DMS79 treated with DMSO at 0.1 percent for 48 hours (cell line): ENCODE measurements at regions not wholly inside any gene's neighbourhood (a gene's known extent, or its start where the extent isn't known, plus 50 kb on each side); places are given as distances from the start of the nearest gene placed in this dataset.
A peak's percentile ranks its signal among the peaks of the same experiment; 100 is the strongest.
"Not testable (repeated sequence)": the region's sequence is repeated elsewhere in the genome, so short reads cannot be mapped to it uniquely, and the experiment has no call there.

Source experiments
- DNase-seq: peaks from one replicate; lab custom pipeline; 2025; lab: John Stamatoyannopoulos, UW

- DNase-seq = no peak
Observed at GRCh38 chr2:236994361-236994760, 91.3 kb upstream of the COPS8 start.

GRCh38 chr2:236997069-236997715, 88.5 kb upstream of the COPS8 start:
- DNase-seq = peak; percentile 78

- peak; percentile 82 for DNase-seq
Observed at GRCh38 chr2:236998236-236998635, 87.5 kb upstream of the COPS8 start.

- DNase-seq = peak; percentile 48
Observed at GRCh38 chr2:236998758-236999157, 86.9 kb upstream of the COPS8 start.

GRCh38 chr2:237000481-237000880, 85.2 kb upstream of the COPS8 start:
- DNase-seq = no peak

DNA sequence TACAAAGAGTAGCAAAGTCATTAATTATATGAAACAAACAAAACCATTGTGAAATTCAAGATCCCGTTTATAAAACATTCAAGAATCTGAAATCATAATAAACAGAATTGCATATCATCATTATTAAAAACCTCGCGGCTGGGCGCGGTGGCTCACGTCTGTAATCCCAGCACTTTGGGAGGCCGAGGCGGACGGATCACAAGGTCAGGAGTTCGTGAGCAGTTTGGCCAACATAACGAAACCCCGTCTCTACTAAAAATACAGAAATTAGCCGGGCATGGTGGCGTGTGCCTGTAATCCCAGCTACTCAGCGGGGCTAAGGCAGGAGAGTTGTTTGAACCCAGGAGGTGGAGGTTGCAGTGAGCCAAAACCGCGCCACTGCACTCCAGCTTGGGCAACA, 80.3 kb upstream of the COPS8 start:
- DNase-seq = not testable (repeated sequence)

GRCh38 chr2:237011206-237011795, 74.4 kb upstream of the COPS8 start:
- DNase-seq = no peak

DNA sequence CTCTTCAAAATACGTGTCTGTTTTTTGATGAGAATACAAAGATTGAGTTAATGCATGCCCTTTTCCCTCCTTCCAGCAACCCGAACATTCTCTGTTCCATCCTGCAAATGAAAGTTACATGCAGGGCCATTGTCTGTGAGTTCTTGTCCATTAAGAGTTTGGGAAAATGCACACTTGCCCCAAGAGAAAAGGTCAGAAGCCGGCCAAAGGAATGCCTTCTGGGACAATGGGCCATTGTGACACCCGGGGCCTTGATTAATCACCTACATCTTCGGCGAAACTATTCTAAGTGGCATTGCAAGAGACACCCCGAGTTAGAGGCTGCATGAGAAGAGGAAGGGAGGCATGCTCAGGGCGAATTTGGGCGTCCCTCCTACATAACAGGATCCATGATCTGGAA, 73.7 kb upstream of the COPS8 start:
- DNase-seq = no peak

GRCh38 chr2:237012577-237013267, 73.0 kb upstream of the COPS8 start:
- DNase-seq = no peak

DNA sequence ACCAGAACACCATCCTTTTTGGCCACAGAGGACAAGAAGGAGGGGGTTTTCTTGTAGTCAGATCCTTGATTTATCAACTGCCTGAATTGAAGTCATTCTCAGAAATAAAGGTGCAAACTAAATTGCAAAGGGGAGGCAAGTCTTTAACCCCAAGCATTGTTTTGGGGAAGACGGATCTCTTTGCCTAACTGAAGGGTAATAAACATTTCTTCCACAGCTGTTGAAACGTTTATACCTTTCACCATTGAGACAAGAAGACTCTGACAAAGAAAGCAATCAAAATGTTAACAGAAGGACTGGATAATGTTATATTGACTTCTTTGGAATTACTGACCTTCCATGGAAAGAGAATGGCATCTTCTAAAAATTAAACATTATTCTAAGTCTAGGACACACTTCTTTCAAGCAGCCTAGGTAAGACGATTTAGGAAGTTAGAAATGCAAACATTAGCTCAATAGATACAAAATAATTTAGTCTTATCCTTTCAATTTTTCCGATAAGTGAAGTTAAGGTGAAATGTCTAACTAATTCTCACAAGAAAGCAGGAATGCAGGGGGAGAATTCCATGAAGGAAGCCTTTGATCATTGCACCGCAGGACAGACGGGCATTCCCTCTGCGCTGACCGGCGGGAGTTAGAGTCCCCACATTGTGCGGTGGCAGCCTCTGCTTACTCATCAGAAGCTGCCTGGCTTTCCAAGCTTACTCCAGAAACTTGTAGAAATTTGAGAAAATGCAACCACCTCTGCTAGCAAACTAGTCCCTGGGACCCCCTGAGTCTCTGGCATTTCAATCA, 69.4 kb upstream of the COPS8 start:
- DNase-seq = no peak

- no peak for DNase-seq
Observed at GRCh38 chr2:237020090-237020489, 65.6 kb upstream of the COPS8 start.

DNA sequence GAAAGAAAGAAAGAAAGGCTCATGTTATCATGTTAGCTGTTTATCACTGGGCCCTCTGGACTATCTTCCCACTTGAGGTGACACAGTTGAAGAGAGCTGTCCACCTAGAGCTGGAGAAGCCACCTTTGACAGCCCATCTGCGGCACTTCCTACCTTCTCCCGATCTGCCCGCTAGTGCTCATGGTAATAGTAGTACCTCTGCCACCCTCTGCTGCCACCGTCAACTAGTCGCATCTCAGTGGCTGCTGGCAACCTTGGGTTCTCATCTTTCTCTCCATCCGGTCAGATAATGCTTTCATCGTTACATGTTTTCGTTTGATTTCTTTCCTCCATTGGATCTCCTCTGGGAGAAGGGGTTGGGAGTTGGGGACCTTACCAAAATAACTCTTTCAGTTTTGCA, 63.2 kb upstream of the COPS8 start:
- no peak for DNase-seq

GRCh38 chr2:237024255-237024654, 61.4 kb upstream of the COPS8 start:
- no peak for DNase-seq

DNA sequence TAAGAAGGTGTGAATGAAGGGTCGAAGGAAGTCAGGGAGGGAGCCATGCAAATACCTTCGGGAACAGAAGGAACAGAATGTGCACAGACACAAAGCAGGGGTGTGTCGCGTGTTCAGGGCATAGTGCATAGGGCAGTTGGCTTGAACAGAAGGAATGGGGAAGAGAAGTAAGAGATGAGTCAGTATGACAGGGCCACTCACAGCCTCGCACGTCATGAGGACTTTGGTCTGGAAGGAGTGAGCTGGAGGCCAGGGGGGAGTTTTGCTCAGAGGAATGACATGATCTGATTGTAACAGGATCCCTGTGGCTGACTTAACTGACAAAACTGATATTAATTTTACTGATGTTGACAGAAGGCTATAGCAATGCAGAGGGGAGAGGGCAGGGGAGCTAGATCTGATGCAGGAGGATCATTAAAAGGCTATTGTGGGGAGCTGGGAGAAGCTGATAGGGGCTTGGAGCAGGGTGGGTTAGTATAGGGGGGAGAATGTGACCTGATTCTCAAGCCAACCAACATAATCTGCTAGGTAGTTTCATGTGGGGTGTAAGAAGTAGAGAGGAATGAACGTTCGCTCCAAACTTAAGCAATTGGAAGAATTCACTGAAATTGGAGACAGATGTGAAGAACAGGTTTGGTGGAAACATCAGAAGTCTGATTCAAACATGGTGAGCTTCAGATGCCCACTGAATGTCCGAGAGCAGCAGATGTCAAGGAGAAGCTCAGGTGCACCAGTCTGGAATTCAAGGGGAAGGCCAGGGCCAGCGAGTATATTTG, 60.4 kb upstream of the COPS8 start:
- DNase-seq = no peak

DNA sequence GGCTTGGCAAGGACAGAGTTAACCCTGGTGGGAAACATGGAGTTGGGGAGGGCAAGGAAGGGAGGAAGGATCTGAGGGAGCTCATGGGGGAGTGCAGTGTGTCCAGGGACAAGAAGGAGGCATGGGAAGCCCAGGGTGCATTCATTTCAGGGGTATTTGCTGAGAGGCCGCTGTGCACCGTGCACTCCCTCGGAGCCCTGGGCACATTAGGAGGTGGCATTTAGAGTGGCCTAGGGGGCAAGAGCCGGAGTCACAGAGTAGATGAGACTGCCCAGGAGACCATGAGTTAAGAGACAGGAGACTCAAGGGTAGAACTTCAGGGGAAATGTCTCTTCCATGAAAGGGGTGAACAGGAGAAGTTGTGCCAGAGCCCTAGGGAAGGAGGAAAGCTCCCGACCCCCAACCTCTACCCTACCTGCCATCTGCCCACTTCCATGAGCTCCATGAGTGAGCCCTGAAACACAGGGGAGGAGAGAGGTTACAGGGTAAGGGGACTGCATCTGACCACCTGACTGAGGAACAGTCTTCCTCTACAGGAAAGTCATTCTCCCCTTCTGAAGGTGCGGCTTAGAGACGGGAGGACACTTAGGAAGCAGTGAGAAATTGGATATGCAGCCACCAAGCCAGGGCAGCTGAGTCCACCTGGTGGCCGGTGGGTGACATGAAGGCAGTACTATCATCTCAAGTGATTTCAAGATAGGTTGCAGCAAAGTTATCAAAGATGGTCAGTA, 58.5 kb upstream of the COPS8 start:
- peak; percentile 84 for DNase-seq

DNA sequence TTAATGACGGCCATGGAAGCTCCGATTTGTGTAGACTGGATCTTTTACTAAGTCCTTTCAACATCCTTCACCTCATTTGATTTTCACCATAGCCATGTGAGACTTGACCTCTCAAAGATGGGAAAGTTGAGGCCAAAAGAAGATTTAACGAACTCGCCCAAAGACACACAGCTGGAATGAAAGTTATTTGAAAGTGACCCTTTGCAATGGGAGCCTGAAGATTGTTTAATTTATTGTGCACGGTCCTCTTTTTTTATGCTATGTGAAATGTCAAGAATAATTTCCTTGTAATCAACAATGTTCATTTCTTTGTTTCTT, 58.0 kb upstream of the COPS8 start:
- no peak for DNase-seq

- no peak for DNase-seq
Observed at GRCh38 chr2:237030382-237030781, 55.3 kb upstream of the COPS8 start.

DNA sequence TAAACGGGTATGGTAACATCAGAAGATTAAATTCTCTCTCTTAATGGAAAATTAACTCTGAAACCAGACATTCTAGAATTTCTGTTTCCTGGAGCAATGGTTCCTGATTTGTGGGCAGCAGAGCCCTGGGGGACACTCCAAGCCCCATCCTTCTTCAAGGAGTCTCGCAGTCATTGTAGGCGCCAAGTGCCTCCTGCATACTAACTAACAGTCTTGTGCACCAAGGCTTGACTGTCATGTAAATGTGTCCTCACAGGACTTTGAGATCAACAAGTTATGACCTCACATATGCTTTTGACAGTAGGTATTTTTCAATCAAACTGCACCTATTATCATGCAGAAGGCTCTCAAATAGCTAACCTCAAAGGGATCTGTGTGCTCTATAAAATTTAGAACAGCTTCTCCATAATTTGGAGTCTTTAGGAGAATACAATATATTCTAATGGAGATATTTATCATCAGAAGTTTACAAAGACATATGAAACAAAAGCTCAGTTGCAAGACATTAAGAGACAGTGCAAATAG, 52.1 kb upstream of the COPS8 start:
- DNase-seq = no peak

GRCh38 chr2:237035781-237036475, 49.8 kb upstream of the COPS8 start:
- DNase-seq = no peak
